ENCODE measurements at regions not wholly inside any gene's neighbourhood (a gene's known extent, or its start where the extent isn't known, plus 50 kb on each side); places are given as distances from the start of the nearest gene placed in this dataset.

GRCh38 chr3:144409319-144409718 lies 437.7 kb downstream of the DIPK2A start:
- H3K27ac Mint-ChIP-seq: no peak overlapping the region
- Histone ChIP-seq H3K79me1 (ENCODE audit: insufficient read depth, low read depth, low read length, poor library complexity, severe bottlenecking) (no peaks in the 10 kb centered on the region), H3K56ac (ENCODE audit: insufficient read length, low read depth, low read length) (no peak overlapping the region), H2BK20ac (ENCODE audit: low read depth, low read length, poor library complexity, severe bottlenecking) (no peak overlapping the region), H4K20me1 (ENCODE audit: control insufficient read depth, insufficient read depth, insufficient read length) (no peaks in the 10 kb centered on the region), H2AFZ (ENCODE audit: low read length) (no peak overlapping the region), H3K4me2 (ENCODE audit: insufficient read depth, insufficient read length, low read length) (no peak overlapping the region), H3K27ac (ENCODE audit: insufficient read length, low read depth, low read length) (no peak overlapping the region), H4K8ac (replicated peaks; ENCODE audit: insufficient read length, low read depth, low read length) (no peak overlapping the region), H3K23me2 (ENCODE audit: insufficient read length, low read depth, low read length, poor library complexity, severe bottlenecking) (no peaks in the 10 kb centered on the region), H3K79me2 (ENCODE audit: insufficient read depth, low read length) (no peaks in the 10 kb centered on the region), H3K27me3 (ENCODE audit: insufficient read depth, low read length) (no peaks in the 10 kb centered on the region), H3K4me1 (ENCODE audit: insufficient read depth, low read length) (no peaks in the 10 kb centered on the region), H4K91ac (ENCODE audit: insufficient read length, low read depth, low read length) (no peak overlapping the region), H2AK5ac (ENCODE audit: insufficient read length, low read length) (no peak overlapping the region), H3K14ac (ENCODE audit: insufficient read depth, low read length) (no peak overlapping the region), H3T11ph (ENCODE audit: low read length) (no peak overlapping the region), H2BK15ac (ENCODE audit: low read depth, low read length) (no peak overlapping the region), H3K18ac (ENCODE audit: insufficient read length, low read depth, low read length) (no peak overlapping the region), H4K5ac (ENCODE audit: insufficient read length, low read depth, low read length) (no peak overlapping the region), H2BK5ac (ENCODE audit: insufficient read length, low read length) (no peak overlapping the region), H3K9ac (ENCODE audit: extremely low read depth, insufficient read length, low read length) (no peak overlapping the region), H2BK120ac (ENCODE audit: low read depth, low read length, poor library complexity, severe bottlenecking) (no peak overlapping the region), H3K4ac (ENCODE audit: low read depth, low read length) (no peak overlapping the region), H3K23ac (ENCODE audit: insufficient read length, low read depth, low read length) (no peak overlapping the region), H3K9me3 (ENCODE audit: control insufficient read depth, low read depth, low read length) (no peaks in the 10 kb centered on the region), H2BK12ac (ENCODE audit: insufficient read length, low read depth, low read length) (no peak overlapping the region)
- TF ChIP-seq CTCF (conservative IDR thresholded peaks at IDR 0.05): no peak
- no peak overlapping the region for H3K4me3 Mint-ChIP-seq
- no peaks in the 10 kb centered on the region for H3K4me1 Mint-ChIP-seq
- H3K9me3 Mint-ChIP-seq: no peaks in the 10 kb centered on the region; a peak in 1 of 5 replicates
- DNase-seq: no peak
- H3K36me3 Mint-ChIP-seq (ENCODE audit: insufficient read depth in 1 of 3, low read depth in 3 of 3): no peaks in the 10 kb centered on the region
- no peaks in the 10 kb centered on the region for H3K27me3 Mint-ChIP-seq (ENCODE audit: low read depth)

Measured in H9 (cell line).